Stimulated activated CD4-positive, alpha-beta T cell treated with anti-CD3 and anti-CD28 coated beads, Interleukin-15, amount 100 ng/mL, for 1 hour (primary cell): ENCODE measurements at regions not wholly inside any gene's neighbourhood (a gene's known extent, or its start where the extent isn't known, plus 50 kb on each side); places are given as distances from the start of the nearest gene placed in this dataset.

Source experiments
- DNase-seq, 2 donors: peaks; one replicate each; pipeline ENCODE4 v3.0.0-alpha.2; 2020; ENCODE audit warnings: low read depth in 1 of 2, low spot score in 1 of 2

DNA sequence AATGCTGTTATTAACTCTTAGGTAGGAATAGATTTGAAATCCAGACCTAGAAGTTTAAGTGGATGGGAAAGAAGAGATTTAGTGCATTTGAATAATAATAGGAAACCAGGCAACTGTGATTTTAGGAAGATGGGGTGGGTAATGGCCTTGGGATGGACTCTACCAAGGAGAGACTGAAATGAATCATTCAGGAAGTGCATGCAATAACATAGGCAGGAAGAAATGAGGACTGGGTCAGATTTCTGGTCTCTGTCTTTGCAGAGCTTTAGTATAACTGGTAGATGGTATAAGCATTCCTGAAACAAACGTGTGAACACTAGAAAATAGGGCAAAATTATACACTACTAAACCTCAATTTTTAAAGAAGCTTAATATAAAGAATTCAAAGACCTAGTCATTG lies 274.4 kb upstream of the CLINT1 start:
- DNase-seq: no peak

DNA sequence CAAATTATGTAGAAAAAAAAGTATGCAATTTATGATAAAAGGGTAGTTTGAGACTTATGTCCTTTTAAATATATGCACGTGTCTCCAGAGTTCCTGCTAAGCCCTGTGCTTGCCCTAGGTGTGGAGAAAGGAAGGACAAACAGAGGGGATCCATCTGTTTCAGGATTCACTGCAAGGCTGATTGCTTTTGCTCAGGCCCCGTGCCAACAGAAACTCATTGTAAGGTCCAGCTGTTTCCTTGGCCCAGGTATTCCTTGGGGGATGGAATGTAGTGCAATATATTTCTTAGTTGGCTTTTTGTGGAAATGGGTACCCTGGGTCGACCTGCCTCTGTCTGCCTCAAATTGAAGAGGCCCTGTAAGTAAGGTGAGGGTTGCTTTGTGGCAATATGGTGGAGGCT lies 268.6 kb upstream of the CLINT1 start:
- DNase-seq: no peak

DNA sequence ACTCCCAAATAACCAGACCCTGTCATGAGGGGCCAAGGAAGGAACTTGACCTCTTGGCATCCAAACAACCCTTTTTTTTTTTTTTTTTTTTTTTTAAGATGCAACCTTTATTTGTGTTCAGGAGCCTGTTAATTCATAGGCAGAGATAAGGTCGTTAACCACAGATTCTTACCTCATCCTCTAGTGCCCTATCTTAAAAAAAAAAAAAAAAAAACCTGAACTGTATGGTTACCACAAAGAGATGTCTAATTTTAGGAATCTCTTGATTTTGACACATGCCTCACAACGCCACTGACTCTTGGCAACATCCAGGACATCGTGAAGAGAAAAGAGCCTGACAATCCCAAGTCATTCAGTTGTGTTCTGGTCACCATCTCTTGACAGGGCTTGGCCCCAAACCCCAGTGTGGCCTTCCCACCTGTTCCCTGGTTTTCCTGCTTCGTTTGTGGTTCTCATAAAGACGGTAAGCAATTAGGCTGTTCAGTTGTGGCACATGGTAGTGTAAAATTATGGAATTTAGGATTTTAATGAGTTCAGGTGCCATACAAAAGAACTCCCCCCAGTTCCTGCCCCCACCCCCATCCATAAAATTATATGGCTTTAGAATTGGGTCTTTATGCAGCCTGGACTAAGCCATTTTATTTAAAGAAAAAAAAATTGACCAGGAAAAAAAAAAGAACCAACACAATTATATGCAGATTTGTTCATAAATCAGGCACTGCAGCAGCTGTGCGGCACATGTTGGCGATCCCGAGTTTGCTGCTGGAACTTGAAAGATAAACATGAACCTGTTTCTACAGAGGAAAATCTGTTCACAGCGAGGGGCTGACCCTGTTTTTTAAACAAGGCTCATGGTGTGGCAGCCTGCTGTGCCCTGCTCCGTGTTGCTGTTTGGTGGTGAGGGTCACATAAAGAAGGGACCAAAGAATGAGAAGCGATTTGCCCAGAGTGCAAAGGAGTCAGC lies 267.8 kb upstream of the CLINT1 start:
- no peak for DNase-seq

DNA sequence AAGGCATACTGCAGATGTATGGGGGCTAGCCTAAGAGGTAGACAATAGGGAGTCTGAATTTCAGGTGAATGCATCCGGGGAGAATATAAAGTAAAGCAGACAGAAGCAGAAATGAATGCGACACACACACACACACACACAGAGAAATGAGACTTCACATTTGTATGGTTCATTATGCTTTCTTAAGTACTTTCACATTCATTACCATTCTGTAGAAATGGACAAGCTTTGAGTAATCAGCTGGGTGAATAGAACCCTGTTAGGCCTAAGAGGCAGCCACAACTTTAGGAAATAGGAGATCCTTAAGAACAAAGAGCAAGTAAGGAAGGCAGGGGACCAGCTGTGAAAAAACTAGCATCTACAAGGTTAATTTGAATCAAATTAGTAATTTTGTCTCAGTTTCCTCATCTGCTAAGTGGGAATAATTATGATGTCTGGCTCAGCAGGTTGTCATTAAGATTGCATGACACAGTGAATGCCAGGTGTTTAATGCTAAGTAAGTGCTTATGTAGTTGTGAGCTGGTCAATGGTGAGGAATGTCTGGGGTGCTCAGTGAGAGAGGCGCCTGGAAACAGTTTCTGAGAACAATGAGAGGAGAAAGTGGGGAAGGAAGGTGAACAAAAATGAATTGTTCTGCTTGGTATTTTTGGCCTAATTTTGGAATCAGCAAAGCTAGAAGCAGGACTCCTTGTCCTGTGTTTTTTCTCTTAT lies 265.8 kb upstream of the CLINT1 start:
- no peak for DNase-seq

DNA sequence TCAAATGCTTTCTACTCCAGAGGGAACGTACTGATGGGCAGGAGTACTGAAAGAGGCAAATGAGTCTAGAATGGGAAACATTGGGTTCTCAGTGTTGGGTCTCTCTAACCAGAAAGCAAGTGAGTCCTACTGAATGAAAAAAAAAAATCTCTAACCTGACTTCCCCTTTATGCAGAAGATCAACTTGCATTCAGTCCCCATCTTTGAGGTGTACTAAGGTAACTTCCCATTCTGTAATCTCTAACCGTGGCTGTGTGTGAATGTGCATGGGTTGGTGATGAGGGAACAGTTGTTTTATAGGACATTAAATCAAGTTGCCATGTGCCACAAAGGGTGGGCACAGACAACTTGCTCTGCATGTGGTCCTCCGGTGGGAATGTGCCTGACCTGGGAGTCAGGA lies 264.6 kb upstream of the CLINT1 start:
- no peak for DNase-seq

DNA sequence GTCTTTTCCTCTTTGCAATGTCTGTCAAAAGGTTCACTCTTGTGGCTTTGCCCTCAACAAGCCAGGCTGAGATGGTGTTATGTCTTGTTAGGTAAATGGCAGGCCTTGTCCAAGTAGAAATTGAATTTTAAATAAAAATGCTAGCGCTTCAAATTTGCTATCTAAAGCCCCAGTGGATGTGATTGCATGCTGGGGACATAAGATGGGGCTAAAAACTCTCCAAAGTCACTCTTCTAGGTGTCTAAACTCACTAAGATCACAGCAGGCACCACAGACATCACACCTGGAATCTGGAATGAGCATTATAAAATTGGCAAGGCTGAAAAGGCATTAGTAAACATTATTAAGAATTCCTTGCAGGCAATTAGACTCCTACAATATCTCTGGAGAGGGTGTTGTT lies 262.7 kb upstream of the CLINT1 start:
- no peak for DNase-seq

- no peak for DNase-seq
Observed at GRCh38 chr5:158120760-158121159, 261.8 kb upstream of the CLINT1 start.

- DNase-seq: no peak
Observed at GRCh38 chr5:158119961-158120723, 261.2 kb upstream of the CLINT1 start.

GRCh38 chr5:158117467-158118160 lies 258.7 kb upstream of the CLINT1 start:
- no peak for DNase-seq

DNA sequence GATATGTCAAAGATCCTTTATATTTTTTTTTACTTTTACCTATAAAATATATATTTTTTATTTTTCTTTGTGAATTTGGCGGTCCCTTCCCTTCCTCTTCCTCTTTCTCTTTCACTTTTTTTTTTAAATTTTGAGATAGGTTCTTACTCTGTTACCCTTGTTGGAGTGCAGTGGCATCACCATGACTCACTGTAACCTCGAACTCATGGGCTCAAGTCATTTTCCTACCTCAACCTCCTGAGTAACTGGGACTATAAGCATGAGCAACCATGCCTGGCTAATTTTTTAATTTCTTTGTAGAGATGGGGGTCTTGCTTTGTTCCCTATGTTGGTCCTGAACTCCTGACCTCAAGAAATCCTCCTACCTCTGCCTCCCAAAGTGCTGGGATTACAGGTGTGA lies 258.0 kb upstream of the CLINT1 start:
- no peak for DNase-seq

DNA sequence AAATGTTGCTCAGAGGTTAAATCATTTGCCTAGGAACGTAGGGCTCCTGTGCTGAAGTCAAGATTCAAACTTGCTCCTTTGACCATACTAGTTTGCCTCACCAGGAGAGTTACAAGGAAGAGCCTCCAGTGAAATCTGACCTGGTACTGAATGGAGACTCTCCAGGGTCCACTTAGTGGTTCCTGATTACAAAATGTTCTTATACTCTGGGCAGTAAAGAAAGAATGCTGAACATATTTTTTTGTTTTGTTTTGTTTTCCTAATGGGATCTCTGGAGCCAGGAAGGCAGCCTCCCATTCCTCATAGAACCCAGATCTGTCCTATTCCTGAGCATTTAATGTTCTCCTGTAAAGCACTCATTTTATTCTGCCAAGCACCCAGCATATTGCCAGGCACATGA lies 256.5 kb upstream of the CLINT1 start:
- DNase-seq: no peak

DNA sequence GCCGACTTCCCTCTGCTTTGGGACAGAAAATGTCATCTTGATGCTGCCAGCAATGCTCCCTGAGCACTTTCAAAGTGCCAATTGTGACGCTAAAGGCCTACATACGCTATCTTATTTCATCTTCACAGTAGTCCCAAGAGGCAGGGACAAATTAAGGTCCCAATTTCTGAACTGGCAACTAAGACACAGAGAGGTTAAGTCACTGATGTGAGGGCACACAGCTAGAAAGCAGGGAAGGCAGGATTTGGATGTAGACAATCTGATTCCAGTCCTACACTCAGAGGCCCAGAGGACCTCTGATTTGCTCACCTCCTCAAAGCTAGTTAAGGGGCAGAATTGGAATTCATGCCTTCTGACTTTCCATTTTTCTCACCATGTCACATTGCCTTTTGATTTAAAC lies 249.2 kb upstream of the CLINT1 start:
- DNase-seq: no peak

DNA sequence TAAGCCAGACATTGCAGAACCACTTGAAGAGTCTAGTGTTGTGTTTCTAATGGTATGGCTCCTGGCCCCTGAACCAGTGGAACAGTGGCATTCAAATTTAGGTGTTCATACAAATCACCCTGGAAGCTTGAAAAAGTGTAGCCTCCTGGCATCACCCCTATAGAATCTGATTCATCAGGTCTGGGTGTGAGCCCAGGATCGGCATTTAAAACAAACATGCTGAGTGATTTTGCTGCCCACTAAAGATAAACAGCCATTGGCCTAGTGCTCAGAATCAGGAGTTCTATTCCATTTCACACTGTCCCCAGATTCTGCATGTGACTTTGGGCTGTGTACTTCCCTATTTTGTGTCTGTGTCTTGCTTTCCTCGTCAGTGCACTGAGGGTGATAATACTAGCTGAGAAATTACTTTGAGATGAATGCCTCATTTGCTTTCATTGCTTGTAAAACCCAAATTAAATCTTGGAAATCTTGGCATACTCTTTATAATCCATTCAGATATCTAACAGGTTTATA lies 241.5 kb upstream of the CLINT1 start:
- DNase-seq: no peak

GRCh38 chr5:158099571-158100105 lies 240.7 kb upstream of the CLINT1 start:
- DNase-seq: no peak

- no peak for DNase-seq
Observed at GRCh38 chr5:158096835-158097234, 237.9 kb upstream of the CLINT1 start.

GRCh38 chr5:158086856-158087255 lies 227.9 kb upstream of the CLINT1 start:
- DNase-seq: no peak

DNA sequence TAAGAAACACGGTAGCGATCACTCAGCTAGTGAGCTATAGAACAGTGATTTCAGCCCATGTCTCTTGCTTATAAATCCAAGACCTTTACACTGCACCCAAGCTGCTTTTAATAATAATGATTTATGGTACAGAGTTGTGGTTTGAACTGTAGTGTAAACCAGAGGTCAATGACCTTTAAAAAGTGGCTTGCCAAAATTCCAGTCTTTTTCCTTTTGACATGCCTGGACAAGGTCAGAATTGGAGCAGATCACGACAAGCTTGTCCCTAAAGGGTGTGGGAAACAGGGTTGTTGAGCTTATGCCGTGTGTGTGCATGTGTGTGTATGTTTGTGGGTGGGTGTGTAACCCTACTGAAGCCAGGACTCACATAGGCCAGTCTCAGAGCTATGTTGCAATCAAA lies 225.3 kb upstream of the CLINT1 start:
- DNase-seq: no peak

- no peak for DNase-seq
Observed at GRCh38 chr5:158082696-158083287, 223.8 kb upstream of the CLINT1 start.

- no peak for DNase-seq
Observed at GRCh38 chr5:158080112-158080511, 221.2 kb upstream of the CLINT1 start.

- DNase-seq: no peak
Observed at GRCh38 chr5:158079097-158079496, 220.2 kb upstream of the CLINT1 start.
